HepG2 (cell line): ENCODE measurements at regions not wholly inside any gene's neighbourhood (a gene's known extent, or its start where the extent isn't known, plus 50 kb on each side); places are given as distances from the start of the nearest gene placed in this dataset.

Source experiments
- ARNT ChIP-seq: fragments of 450-650 bp; IDR thresholded peaks from 2 replicates; pipeline ENCODE4 v1.6.1; 2017
- CREB1 ChIP-seq, 2 experiments: fragments of 450-650 bp in 1 of 2; IDR thresholded peaks; 2 replicates each; pipeline ENCODE4 v1.6.1; 2016 to 2017; ENCODE audit warnings: control low read depth in 1 of 2, mild to moderate bottlenecking in 1 of 2, missing compliant biosample characterization in 1 of 2, missing genetic modification characterization in 1 of 2
- POLR2AphosphoS5 ChIP-seq: IDR thresholded peaks from 2 replicates; pipeline ENCODE4 v1.6.1; 2012; ENCODE audit warnings: low read depth, low read length
- RARA ChIP-seq: IDR thresholded peaks from 2 replicates; pipeline ENCODE4 v1.6.1; 2016; ENCODE audit warnings: missing genetic modification reagents, missing compliant biosample characterization
- REXO4 ChIP-seq: sonication (generic); formaldehyde crosslinking; IDR thresholded peaks from 2 replicates; pipeline ENCODE4 v1.8.0; 2022; ENCODE audit warnings: missing genetic modification reagents, mild to moderate bottlenecking, borderline replicate concordance
- TCF12 ChIP-seq, 2 experiments: fragments of 450-650 bp in 1 of 2; sonication (generic) in 1 of 2; formaldehyde crosslinking in 1 of 2; IDR thresholded peaks; 2 replicates each; pipeline versions ENCODE4 v1.6.1 to v1.8.0; 2017 to 2022; ENCODE audit warnings: antibody characterized with exemption in 1 of 2, mild to moderate bottlenecking in 1 of 2, missing genetic modification reagents in 1 of 2, moderate library complexity in 1 of 2
- ZNF589 ChIP-seq: sonication (generic); formaldehyde crosslinking; conservative IDR thresholded peaks from 2 replicates; pipeline ENCODE4 v1.8.0; 2022; ENCODE audit warnings: mild to moderate bottlenecking, moderate library complexity, missing genetic modification reagents
- TF ChIP-seq, protein P1 (sequence below): sonication (generic); formaldehyde crosslinking; IDR thresholded peaks from 2 replicates; pipeline ENCODE4 v1.8.1; 2023; ENCODE audit warnings: mild to moderate bottlenecking, missing genetic modification reagents
- TF ChIP-seq, protein P2 (sequence below): sonication (generic); formaldehyde crosslinking; IDR thresholded peaks from 2 replicates; pipeline ENCODE4 v1.5.0; 2020; ENCODE audit warnings: mild to moderate bottlenecking, missing genetic modification reagents, moderate library complexity

DNA sequence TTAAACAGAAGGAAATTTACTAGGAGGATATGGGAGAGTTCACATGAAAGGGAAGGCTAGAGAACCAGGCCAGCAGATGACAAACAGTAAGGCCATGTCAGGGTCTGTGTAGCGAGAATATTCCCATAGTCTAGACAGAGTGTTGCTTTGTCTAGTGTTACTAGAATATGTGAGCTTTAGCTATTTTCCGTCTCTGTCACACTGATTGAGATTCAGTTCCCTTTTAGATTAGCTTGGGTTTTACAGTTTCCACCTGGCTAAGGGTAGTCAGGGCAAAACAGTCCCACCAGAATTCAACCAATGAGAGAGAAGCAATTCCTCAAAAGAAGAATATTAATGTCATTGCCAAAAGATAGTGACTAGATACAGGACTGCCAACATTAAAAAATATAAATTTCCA lies 82.8 kb upstream of the MDM1 start:
- TF ChIP-seq POLR2AphosphoS5 (no peak), CREB1 (IDR thresholded peaks at IDR 0.05) (no peak), CREB1 (CRISPR knock-in tag; IDR thresholded peaks at IDR 0.05) (no peak), TCF12 (IDR thresholded peaks at IDR 0.05) (no peak), TCF12 (CRISPR knock-in tag; IDR thresholded peaks at IDR 0.05) (no peak), REXO4 (CRISPR knock-in tag) (no peak), ARNT (no peak), ZNF589 (CRISPR knock-in tag) (no peak), RARA (CRISPR knock-in tag) (no peak)
- TF ChIP-seq, protein P1, sequence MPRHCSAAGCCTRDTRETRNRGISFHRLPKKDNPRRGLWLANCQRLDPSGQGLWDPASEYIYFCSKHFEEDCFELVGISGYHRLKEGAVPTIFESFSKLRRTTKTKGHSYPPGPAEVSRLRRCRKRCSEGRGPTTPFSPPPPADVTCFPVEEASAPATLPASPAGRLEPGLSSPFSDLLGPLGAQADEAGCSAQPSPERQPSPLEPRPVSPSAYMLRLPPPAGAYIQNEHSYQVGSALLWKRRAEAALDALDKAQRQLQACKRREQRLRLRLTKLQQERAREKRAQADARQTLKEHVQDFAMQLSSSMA (CRISPR knock-in tag) = no peak
- TF ChIP-seq, protein P2, sequence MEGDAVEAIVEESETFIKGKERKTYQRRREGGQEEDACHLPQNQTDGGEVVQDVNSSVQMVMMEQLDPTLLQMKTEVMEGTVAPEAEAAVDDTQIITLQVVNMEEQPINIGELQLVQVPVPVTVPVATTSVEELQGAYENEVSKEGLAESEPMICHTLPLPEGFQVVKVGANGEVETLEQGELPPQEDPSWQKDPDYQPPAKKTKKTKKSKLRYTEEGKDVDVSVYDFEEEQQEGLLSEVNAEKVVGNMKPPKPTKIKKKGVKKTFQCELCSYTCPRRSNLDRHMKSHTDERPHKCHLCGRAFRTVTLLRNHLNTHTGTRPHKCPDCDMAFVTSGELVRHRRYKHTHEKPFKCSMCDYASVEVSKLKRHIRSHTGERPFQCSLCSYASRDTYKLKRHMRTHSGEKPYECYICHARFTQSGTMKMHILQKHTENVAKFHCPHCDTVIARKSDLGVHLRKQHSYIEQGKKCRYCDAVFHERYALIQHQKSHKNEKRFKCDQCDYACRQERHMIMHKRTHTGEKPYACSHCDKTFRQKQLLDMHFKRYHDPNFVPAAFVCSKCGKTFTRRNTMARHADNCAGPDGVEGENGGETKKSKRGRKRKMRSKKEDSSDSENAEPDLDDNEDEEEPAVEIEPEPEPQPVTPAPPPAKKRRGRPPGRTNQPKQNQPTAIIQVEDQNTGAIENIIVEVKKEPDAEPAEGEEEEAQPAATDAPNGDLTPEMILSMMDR = no peak
